ENCODE measurements at regions not wholly inside any gene's neighbourhood (a gene's known extent, or its start where the extent isn't known, plus 50 kb on each side); places are given as distances from the start of the nearest gene placed in this dataset.
"Not testable (repeated sequence)": the region's sequence is repeated elsewhere in the genome, so short reads cannot be mapped to it uniquely, and the experiment has no call there.

- no peak for DNase-seq (ENCODE audit: low spot score)
Observed at GRCh38 chr11:45407226-45407625, 121.1 kb upstream of the SYT13 start.

- DNase-seq (ENCODE audit: low spot score), result no peak
Observed at GRCh38 chr11:45405916-45406670, 120.0 kb upstream of the SYT13 start.

- not testable (repeated sequence) for DNase-seq (ENCODE audit: low spot score)
Observed at GRCh38 chr11:45403521-45403920, 117.4 kb upstream of the SYT13 start.

GRCh38 chr11:45402049-45402630 lies 116.0 kb upstream of the SYT13 start:
- no peak for DNase-seq (ENCODE audit: low spot score)

GRCh38 chr11:45400591-45400990 lies 114.5 kb upstream of the SYT13 start:
- no peak for DNase-seq (ENCODE audit: low spot score)

GRCh38 chr11:45399166-45399565 lies 113.0 kb upstream of the SYT13 start:
- DNase-seq (ENCODE audit: low spot score), result no peak

- no peak for DNase-seq (ENCODE audit: low spot score)
Observed at GRCh38 chr11:45398325-45398724, 112.2 kb upstream of the SYT13 start.

- DNase-seq (ENCODE audit: low spot score), result no peak
Observed at GRCh38 chr11:45396394-45396793, 110.3 kb upstream of the SYT13 start.

- DNase-seq (ENCODE audit: low spot score), result no peak
Observed at GRCh38 chr11:45395947-45396346, 109.8 kb upstream of the SYT13 start.

GRCh38 chr11:45395421-45395820 lies 109.3 kb upstream of the SYT13 start:
- no peak for DNase-seq (ENCODE audit: low spot score)

GRCh38 chr11:45394294-45395085 lies 108.3 kb upstream of the SYT13 start:
- DNase-seq (ENCODE audit: low spot score), result no peak

GRCh38 chr11:45393826-45394225 lies 107.7 kb upstream of the SYT13 start:
- DNase-seq (ENCODE audit: low spot score), result no peak

- no peak for DNase-seq (ENCODE audit: low spot score)
Observed at GRCh38 chr11:45393334-45393733, 107.2 kb upstream of the SYT13 start.

- DNase-seq (ENCODE audit: low spot score), result no peak
Observed at GRCh38 chr11:45392591-45393091, 106.5 kb upstream of the SYT13 start.

- no peak for DNase-seq (ENCODE audit: low spot score)
Observed at GRCh38 chr11:45392154-45392553, 106.0 kb upstream of the SYT13 start.

- no peak for DNase-seq (ENCODE audit: low spot score)
Observed at GRCh38 chr11:45391168-45391850, 105.2 kb upstream of the SYT13 start.

- no peak for DNase-seq (ENCODE audit: low spot score)
Observed at GRCh38 chr11:45390407-45390806, 104.3 kb upstream of the SYT13 start.

- no peak for DNase-seq (ENCODE audit: low spot score)
Observed at GRCh38 chr11:45388472-45388871, 102.3 kb upstream of the SYT13 start.

- not testable (repeated sequence) for DNase-seq (ENCODE audit: low spot score)
Observed at GRCh38 chr11:45387885-45388284, 101.7 kb upstream of the SYT13 start.

GRCh38 chr11:45386972-45387371 lies 100.8 kb upstream of the SYT13 start:
- no peak for DNase-seq (ENCODE audit: low spot score)

- no peak for DNase-seq (ENCODE audit: low spot score)
Observed at GRCh38 chr11:45385844-45386243, 99.7 kb upstream of the SYT13 start.

- no peak for DNase-seq (ENCODE audit: low spot score)
Observed at GRCh38 chr11:45385423-45385822, 99.3 kb upstream of the SYT13 start.
